GM12875 (cell line): ENCODE measurements at regions not wholly inside any gene's neighbourhood (a gene's known extent, or its start where the extent isn't known, plus 50 kb on each side); places are given as distances from the start of the nearest gene placed in this dataset.

Experiments
- H3K4me3 ChIP-seq: one replicate; pipeline ENCODE4 v1.5.1; 2011; ENCODE audit warnings: low read depth, low read length, control low read depth
- CTCF ChIP-seq: IDR thresholded peaks from 2 replicates; pipeline ENCODE4 v1.5.1; 2011; ENCODE audit warnings: low read depth, mild to moderate bottlenecking, control low read depth, inconsistent platforms, low read length, moderate library complexity, borderline replicate concordance; ENCODE audit not compliant: insufficient read depth

GRCh38 chr15:36079021-36079420 is 500.4 kb upstream of the CDIN1 start:
- TF ChIP-seq CTCF = no peak
- no peak overlapping the region for H3K4me3 ChIP-seq

GRCh38 chr15:36080759-36081158 is 498.7 kb upstream of the CDIN1 start:
- TF ChIP-seq CTCF = no peak

GRCh38 chr15:36090286-36090946 is 489.0 kb upstream of the CDIN1 start:
- no peak overlapping the region for H3K4me3 ChIP-seq
- no peak for TF ChIP-seq CTCF

More at GRCh38 chr15:36080759-36081158, 498.7 kb upstream of the CDIN1 start:
- H3K4me3 ChIP-seq = no peak overlapping the region

GRCh38 chr15:36106640-36107335 is 472.6 kb upstream of the CDIN1 start:
- no peak overlapping the region for H3K4me3 ChIP-seq
- no peak for TF ChIP-seq CTCF

GRCh38 chr15:36108541-36108940 is 470.9 kb upstream of the CDIN1 start:
- H3K4me3 ChIP-seq = no peak overlapping the region
- no peak for TF ChIP-seq CTCF

- no peak for TF ChIP-seq CTCF
- H3K4me3 ChIP-seq = no peak overlapping the region
Measured at GRCh38 chr15:36109943-36110658, 469.3 kb upstream of the CDIN1 start.
